22Rv1 (cell line): ENCODE measurements at regions not wholly inside any gene's neighbourhood (a gene's known extent, or its start where the extent isn't known, plus 50 kb on each side); places are given as distances from the start of the nearest gene placed in this dataset.
"Not testable (repeated sequence)": the region's sequence is repeated elsewhere in the genome, so short reads cannot be mapped to it uniquely, and the experiment has no call there.

Experiments
- H3K27ac ChIP-seq: fragments of 450-650 bp; 2 replicates; pipeline ENCODE4 v1.5.1; 2017
- ZFX ChIP-seq: fragments of 450-650 bp; IDR thresholded peaks from 2 replicates; pipeline ENCODE4 v1.6.1; 2017; ENCODE audit warnings: antibody characterized with exemption, borderline replicate concordance
- TF ChIP-seq, protein P1 (sequence below): fragments of 450-650 bp; IDR thresholded peaks from 2 replicates; pipeline ENCODE4 v1.5.1; 2017; ENCODE audit warnings: mild to moderate bottlenecking

DNA sequence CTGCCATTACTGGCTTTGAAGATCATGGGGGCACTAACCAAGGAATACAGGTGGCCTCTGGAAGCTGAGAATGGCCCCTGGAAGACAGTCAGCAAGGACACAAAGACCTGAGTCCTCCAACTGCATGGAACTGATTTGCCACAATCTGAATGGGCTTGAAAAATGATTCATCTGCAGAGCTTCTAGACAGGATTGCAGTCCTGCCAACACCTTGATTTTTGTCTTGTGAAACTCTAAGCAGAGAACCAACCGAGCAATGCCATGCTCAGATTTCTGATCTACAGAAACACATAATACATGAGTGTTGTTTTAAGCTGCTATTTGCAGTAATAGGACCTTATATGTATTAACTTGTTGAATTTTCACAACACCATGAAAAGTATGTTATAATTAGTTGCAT lies 66.1 kb upstream of the SLC13A1 start:
- no peak overlapping the region for H3K27ac ChIP-seq
- TF ChIP-seq, protein P1, sequence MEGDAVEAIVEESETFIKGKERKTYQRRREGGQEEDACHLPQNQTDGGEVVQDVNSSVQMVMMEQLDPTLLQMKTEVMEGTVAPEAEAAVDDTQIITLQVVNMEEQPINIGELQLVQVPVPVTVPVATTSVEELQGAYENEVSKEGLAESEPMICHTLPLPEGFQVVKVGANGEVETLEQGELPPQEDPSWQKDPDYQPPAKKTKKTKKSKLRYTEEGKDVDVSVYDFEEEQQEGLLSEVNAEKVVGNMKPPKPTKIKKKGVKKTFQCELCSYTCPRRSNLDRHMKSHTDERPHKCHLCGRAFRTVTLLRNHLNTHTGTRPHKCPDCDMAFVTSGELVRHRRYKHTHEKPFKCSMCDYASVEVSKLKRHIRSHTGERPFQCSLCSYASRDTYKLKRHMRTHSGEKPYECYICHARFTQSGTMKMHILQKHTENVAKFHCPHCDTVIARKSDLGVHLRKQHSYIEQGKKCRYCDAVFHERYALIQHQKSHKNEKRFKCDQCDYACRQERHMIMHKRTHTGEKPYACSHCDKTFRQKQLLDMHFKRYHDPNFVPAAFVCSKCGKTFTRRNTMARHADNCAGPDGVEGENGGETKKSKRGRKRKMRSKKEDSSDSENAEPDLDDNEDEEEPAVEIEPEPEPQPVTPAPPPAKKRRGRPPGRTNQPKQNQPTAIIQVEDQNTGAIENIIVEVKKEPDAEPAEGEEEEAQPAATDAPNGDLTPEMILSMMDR = no peak
- TF ChIP-seq ZFX = no peak

DNA sequence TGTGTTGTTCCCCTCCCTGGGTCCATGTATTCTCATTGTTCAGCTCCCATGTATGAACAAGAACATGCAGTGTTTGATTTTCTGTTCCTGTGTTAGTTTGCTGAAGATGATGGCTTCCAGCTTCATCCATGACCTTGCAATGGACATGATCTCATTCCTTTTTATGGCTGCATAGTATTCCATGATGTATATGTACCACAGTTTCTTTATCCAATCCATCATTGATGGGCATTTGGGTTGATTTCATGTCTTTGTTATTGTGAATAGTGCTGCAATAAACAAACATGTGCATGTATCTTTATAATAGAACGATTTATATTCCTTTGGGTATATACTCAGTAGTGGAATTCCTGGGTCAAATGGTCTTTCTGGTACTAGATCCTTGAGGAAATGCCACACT lies 65.1 kb upstream of the SLC13A1 start:
- not testable (repeated sequence) for H3K27ac ChIP-seq

DNA sequence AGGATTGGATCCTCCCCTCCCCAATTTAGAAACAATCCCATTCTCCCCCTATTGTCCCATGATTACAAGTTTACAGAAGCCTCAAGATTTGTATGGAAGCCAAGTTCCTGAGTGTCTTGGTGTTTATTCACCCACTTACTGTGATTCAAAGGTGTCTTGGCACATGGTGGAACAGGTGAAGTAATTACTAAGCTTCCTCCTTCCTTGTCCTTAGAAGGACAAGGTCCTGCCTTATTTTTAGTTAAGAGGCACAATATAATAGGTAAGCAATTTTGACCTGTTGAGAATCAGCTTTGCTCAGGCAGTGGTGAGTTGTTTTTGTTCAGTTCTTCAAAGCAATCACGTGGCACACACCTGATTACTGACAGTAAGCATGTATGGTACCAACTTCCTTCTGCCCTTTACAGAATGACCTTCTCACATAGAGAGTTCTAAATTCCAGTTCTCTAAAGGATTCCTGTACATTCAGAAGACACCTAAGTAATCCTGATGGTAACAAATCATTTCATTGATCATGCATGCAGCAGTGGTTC lies 60.7 kb upstream of the SLC13A1 start:
- no peak for TF ChIP-seq ZFX
- TF ChIP-seq, protein P1 = no peak
- H3K27ac ChIP-seq = no peak overlapping the region

DNA sequence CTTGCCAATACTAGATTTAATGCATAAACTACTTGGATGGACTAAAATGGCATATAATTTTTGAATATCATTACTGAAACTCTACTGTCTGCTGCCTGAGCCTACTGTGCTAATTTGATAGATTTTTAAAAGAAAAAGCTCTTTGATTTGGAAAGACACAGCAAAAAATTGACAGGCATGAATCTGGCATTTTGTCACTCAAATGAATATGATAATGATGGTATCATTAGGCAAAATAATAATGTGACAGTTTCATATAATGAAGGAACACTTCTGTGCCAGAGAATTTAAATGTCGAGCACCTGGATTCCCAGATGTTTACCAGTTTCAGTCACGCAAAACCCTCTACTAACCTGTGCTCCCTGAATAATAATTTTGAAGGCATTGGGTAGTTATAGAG lies 60.0 kb upstream of the SLC13A1 start:
- TF ChIP-seq, protein P1 = no peak
- no peak overlapping the region for H3K27ac ChIP-seq
